Testis (tissue), 2 donors: ENCODE measurements at regions not wholly inside any gene's neighbourhood (a gene's known extent, or its start where the extent isn't known, plus 50 kb on each side); places are given as distances from the start of the nearest gene placed in this dataset.

ENCODE experiments used
- DNase-seq: peaks from one replicate; pipeline ENCODE4 v3.0.0-alpha.2; 2019
- H3K27ac ChIP-seq, 2 donors: fragments of 200-600 bp; sonication (generic); one replicate each; pipeline ENCODE4 v1.5.1; 2019
- H3K27me3 ChIP-seq: fragments of 200-600 bp; sonication (generic); one replicate; pipeline ENCODE4 v1.5.1; 2019
- H3K36me3 ChIP-seq: fragments of 200-600 bp; sonication (generic); one replicate; pipeline ENCODE4 v1.5.1; 2017; ENCODE audit warnings: low read depth; ENCODE audit errors: missing control alignments
- H3K4me1 ChIP-seq: fragments of 200-600 bp; sonication (generic); one replicate; pipeline ENCODE4 v1.5.1; 2019
- H3K4me3 ChIP-seq, 2 donors: fragments of 200-600 bp; sonication (generic); one replicate each; pipeline ENCODE4 v1.5.1; 2017 to 2019
- H3K9me3 ChIP-seq: fragments of 200-600 bp; sonication (generic); one replicate; pipeline ENCODE4 v1.5.1; 2017
- POLR2A ChIP-seq: fragments of 450-650 bp; IDR thresholded peaks from one replicate; pipeline ENCODE4 v1.6.1; 2017; ENCODE audit warnings: antibody characterized with exemption, mild to moderate bottlenecking, moderate library complexity
- WGBS, 2 donors: methylation state at CpG; one replicate each; pipeline ENCODE4 v1.1.5; 2018; 5-methylcytosine and 5-hydroxymethylcytosine counted together
- intact Hi-C: fragments of 100-400 bp; cut with DNase I; formaldehyde crosslinking; loops from one replicate; pipeline ENCODE4 v1.15.1; 2023; ENCODE audit warnings: low total_unique reads
- TF ChIP-seq, protein P1 (sequence below), 3 experiments: fragments of 450-650 bp in 2 of 3; fragments of 200-600 bp in 1 of 3; sonication (generic) in 1 of 3; IDR thresholded peaks; one replicate each; pipeline ENCODE4 v1.5.1; 2016 to 2019; ENCODE audit warnings: antibody characterized with exemption in 3 of 3, mild to moderate bottlenecking in 2 of 3, moderate library complexity in 1 of 3

- no peak for TF ChIP-seq POLR2A
- TF ChIP-seq, protein P1, sequence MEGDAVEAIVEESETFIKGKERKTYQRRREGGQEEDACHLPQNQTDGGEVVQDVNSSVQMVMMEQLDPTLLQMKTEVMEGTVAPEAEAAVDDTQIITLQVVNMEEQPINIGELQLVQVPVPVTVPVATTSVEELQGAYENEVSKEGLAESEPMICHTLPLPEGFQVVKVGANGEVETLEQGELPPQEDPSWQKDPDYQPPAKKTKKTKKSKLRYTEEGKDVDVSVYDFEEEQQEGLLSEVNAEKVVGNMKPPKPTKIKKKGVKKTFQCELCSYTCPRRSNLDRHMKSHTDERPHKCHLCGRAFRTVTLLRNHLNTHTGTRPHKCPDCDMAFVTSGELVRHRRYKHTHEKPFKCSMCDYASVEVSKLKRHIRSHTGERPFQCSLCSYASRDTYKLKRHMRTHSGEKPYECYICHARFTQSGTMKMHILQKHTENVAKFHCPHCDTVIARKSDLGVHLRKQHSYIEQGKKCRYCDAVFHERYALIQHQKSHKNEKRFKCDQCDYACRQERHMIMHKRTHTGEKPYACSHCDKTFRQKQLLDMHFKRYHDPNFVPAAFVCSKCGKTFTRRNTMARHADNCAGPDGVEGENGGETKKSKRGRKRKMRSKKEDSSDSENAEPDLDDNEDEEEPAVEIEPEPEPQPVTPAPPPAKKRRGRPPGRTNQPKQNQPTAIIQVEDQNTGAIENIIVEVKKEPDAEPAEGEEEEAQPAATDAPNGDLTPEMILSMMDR (IDR thresholded peaks at IDR 0.05): no peak
Measured at GRCh38 chr17:52841971-52842370, 683.5 kb upstream of the CA10 start.

GRCh38 chr17:52837492-52837891 is 679.0 kb upstream of the CA10 start:
- Histone ChIP-seq H3K9me3 (no peaks in the 10 kb centered on the region), H3K36me3 (no peaks in the 10 kb centered on the region), H3K4me1 (no peaks in the 10 kb centered on the region), H3K4me3 (no peak overlapping the region), H3K27me3 (no peaks in the 10 kb centered on the region), H3K27ac (no peak overlapping the region)
- TF ChIP-seq POLR2A: no peak
- TF ChIP-seq, protein P1 (IDR thresholded peaks at IDR 0.05): no peak
- DNase-seq: no peak
- intact Hi-C loops: no loop called here
- 84 to 91% methylated on average over 3 of the region's 3 CpGs for WGBS, 2 donors

More at GRCh38 chr17:52841971-52842370, 683.5 kb upstream of the CA10 start:
- Histone ChIP-seq H3K27ac (no peak overlapping the region), H3K4me3 (no peak overlapping the region), H3K27me3 (no peaks in the 10 kb centered on the region), H3K4me1 (no peaks in the 10 kb centered on the region), H3K9me3 (no peaks in the 10 kb centered on the region), H3K36me3 (no peaks in the 10 kb centered on the region)
- DNase-seq: no peak
- WGBS, 2 donors: 94 to 96% methylated on average over 12 of the region's 12 CpGs
- intact Hi-C loops: no loop called here

- WGBS, 2 donors: 86 to 97% methylated on average over 1 of the region's 1 CpG
Measured at GRCh38 chr17:52831536-52831935, 673.0 kb upstream of the CA10 start.

GRCh38 chr17:52828621-52829020 is 670.1 kb upstream of the CA10 start:
- H3K27ac ChIP-seq: no peak overlapping the region
- H3K9me3 ChIP-seq: no peaks in the 10 kb centered on the region
- H3K4me1 ChIP-seq: no peaks in the 10 kb centered on the region
- no peaks in the 10 kb centered on the region for H3K27me3 ChIP-seq
- DNase-seq: peak; percentile 81
- no peaks in the 10 kb centered on the region for H3K36me3 ChIP-seq
- intact Hi-C loops: no loop called here
- peak overlapping the region; percentile 38 to 50 for H3K4me3 ChIP-seq
- WGBS, 2 donors: 56 to 77% methylated on average over 11 of the region's 11 CpGs
- TF ChIP-seq, protein P1 (IDR thresholded peaks at IDR 0.05): no peak
- TF ChIP-seq POLR2A: no peak

More at GRCh38 chr17:52831536-52831935, 673.0 kb upstream of the CA10 start:
- TF ChIP-seq, protein P1 (IDR thresholded peaks at IDR 0.05): no peak
- no peak for TF ChIP-seq POLR2A
- intact Hi-C loops: no loop called here
- H3K9me3 ChIP-seq: no peaks in the 10 kb centered on the region
- H3K4me3 ChIP-seq: no peak overlapping the region
- no peak for DNase-seq
- H3K4me1 ChIP-seq: no peaks in the 10 kb centered on the region
- no peaks in the 10 kb centered on the region for H3K36me3 ChIP-seq
- H3K27ac ChIP-seq: no peak overlapping the region
- H3K27me3 ChIP-seq: no peaks in the 10 kb centered on the region

DNA sequence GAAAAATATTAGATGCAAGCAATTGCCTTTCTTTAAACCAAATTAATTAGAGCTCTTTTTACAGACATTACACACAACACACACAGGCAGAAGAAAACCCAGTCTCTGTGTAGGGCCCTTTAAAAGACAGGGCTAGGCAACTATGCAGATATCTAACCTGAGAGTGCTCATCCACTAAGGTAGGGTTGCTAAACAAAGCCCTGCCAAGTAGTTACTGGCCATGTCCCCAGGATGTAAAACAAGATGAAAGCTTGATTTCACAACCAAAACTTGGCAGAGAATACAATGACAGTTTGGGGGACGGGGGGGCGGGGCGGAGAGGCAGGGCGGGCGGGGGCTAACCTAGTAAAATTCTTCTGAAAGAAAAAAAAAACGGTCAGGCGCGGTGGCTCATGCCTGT is 669.0 kb upstream of the CA10 start:
- intact Hi-C loops: no loop called here

More for the DNA sequence above, 669.0 kb upstream of the CA10 start:
- H3K4me3 ChIP-seq: peak overlapping the region in 1 of 2 donors; percentile 38
- no peaks in the 10 kb centered on the region for H3K36me3 ChIP-seq
- no peak overlapping the region for H3K27ac ChIP-seq
- no peaks in the 10 kb centered on the region for H3K9me3 ChIP-seq
- H3K4me1 ChIP-seq: no peaks in the 10 kb centered on the region
- no peaks in the 10 kb centered on the region for H3K27me3 ChIP-seq
- WGBS, 2 donors: 39 to 82% methylated on average over 8 of the region's 8 CpGs
- TF ChIP-seq, protein P1 (IDR thresholded peaks at IDR 0.05): no peak
- no peak for TF ChIP-seq POLR2A
- DNase-seq: no peak
